HepG2 (cell line): ENCODE measurements at regions not wholly inside any gene's neighbourhood (a gene's known extent, or its start where the extent isn't known, plus 50 kb on each side); places are given as distances from the start of the nearest gene placed in this dataset.

Experiments used
- ADNP ChIP-seq: sonication (generic); formaldehyde crosslinking; IDR thresholded peaks from 2 replicates; pipeline ENCODE4 v1.4.0; 2020; ENCODE audit warnings: missing genetic modification reagents
- BCL6 ChIP-seq: IDR thresholded peaks from 2 replicates; pipeline ENCODE4 v1.6.1; 2016; ENCODE audit warnings: missing genetic modification reagents, missing compliant biosample characterization
- CC2D1A ChIP-seq: sonication (generic); formaldehyde crosslinking; IDR thresholded peaks from 2 replicates; pipeline ENCODE4 v1.8.1; 2023; ENCODE audit warnings: mild to moderate bottlenecking, missing genetic modification reagents
- EZH2 ChIP-seq: conservative IDR thresholded peaks from 2 replicates; pipeline ENCODE4 v1.6.1; 2012; ENCODE audit warnings: mild to moderate bottlenecking, low read depth, low read length, moderate library complexity
- FOXK1 ChIP-seq: sonication (generic); formaldehyde crosslinking; IDR thresholded peaks from 2 replicates; pipeline ENCODE4 v1.4.0; 2020; ENCODE audit warnings: low read depth, missing genetic modification reagents, borderline replicate concordance
- GATAD1 ChIP-seq: IDR thresholded peaks from 2 replicates; pipeline ENCODE4 v1.6.1; 2016; ENCODE audit warnings: missing genetic modification reagents, missing compliant biosample characterization
- HCFC1 ChIP-seq: fragments of 150-350 bp; IDR thresholded peaks from 2 replicates; pipeline ENCODE4 v1.6.1; 2014; ENCODE audit warnings: low read depth, low read length
- KDM6A ChIP-seq: IDR thresholded peaks from 2 replicates; pipeline ENCODE4 v1.6.1; 2016; ENCODE audit warnings: low read depth
- KLF15 ChIP-seq: sonication (generic); formaldehyde crosslinking; IDR thresholded peaks from 2 replicates; pipeline ENCODE4 v1.8.1; 2023; ENCODE audit warnings: borderline replicate concordance, mild to moderate bottlenecking, inconsistent platforms, missing genetic modification reagents, mixed read lengths
- NFE2L2 ChIP-seq: fragments of 150-350 bp; IDR thresholded peaks from 2 replicates; pipeline ENCODE4 v1.6.1; 2014; ENCODE audit warnings: low read length
- NR2F6 ChIP-seq, 2 experiments: IDR thresholded peaks; 2 replicates each; pipeline ENCODE4 v1.6.1; 2016; ENCODE audit warnings: antibody characterized with exemption in 1 of 2, mild to moderate bottlenecking in 1 of 2
- RCOR2 ChIP-seq: IDR thresholded peaks from 2 replicates; pipeline ENCODE4 v1.6.1; 2016; ENCODE audit warnings: missing biosample characterization, missing genetic modification reagents
- SIN3B ChIP-seq: fragments of 150-350 bp; IDR thresholded peaks from 2 replicates; pipeline ENCODE4 v1.6.1; 2014; ENCODE audit warnings: low read length
- TAF15 ChIP-seq: fragments of 200-400 bp; formaldehyde crosslinking; IDR thresholded peaks from one replicate; pipeline ENCODE4 v1.6.1; 2018; ENCODE audit warnings: mild to moderate bottlenecking, low read depth, low read length; ENCODE audit not compliant: poor library complexity, severe bottlenecking
- TCF7L2 ChIP-seq: IDR thresholded peaks from 2 replicates; pipeline ENCODE4 v1.6.1; 2011; ENCODE audit warnings: mild to moderate bottlenecking, low read depth, low read length, moderate library complexity
- ZBTB3 ChIP-seq: sonication (generic); formaldehyde crosslinking; IDR thresholded peaks from 2 replicates; pipeline ENCODE4 v1.4.0; 2020; ENCODE audit warnings: low read depth, mild to moderate bottlenecking, moderate library complexity, missing genetic modification reagents, borderline replicate concordance
- ZNF20 ChIP-seq: sonication (generic); formaldehyde crosslinking; IDR thresholded peaks from 2 replicates; pipeline ENCODE4 v1.4.0; 2020; ENCODE audit warnings: mild to moderate bottlenecking, moderate library complexity, missing genetic modification reagents
- ZNF510 ChIP-seq: sonication (generic); formaldehyde crosslinking; IDR thresholded peaks from 2 replicates; pipeline ENCODE4 v1.4.0; 2020; ENCODE audit warnings: low read depth, mild to moderate bottlenecking, missing genetic modification reagents
- ZNF547 ChIP-seq: sonication (generic); formaldehyde crosslinking; IDR thresholded peaks from 2 replicates; pipeline ENCODE4 v1.5.1; 2020; ENCODE audit warnings: mild to moderate bottlenecking, missing genetic modification reagents
- ZNF709 ChIP-seq: sonication (generic); formaldehyde crosslinking; IDR thresholded peaks from 2 replicates; pipeline ENCODE4 v1.5.0; 2020; ENCODE audit warnings: mild to moderate bottlenecking, missing genetic modification reagents
- TF ChIP-seq, protein P1 (sequence below): sonication (generic); formaldehyde crosslinking; IDR thresholded peaks from 2 replicates; pipeline ENCODE4 v1.5.1; 2020; ENCODE audit warnings: missing genetic modification reagents, mild to moderate bottlenecking, borderline replicate concordance
- TF ChIP-seq, protein P2 (sequence below): sonication (generic); formaldehyde crosslinking; IDR thresholded peaks from 2 replicates; pipeline ENCODE4 v1.4.0; 2020; ENCODE audit warnings: missing genetic modification reagents
- TF ChIP-seq, protein P3 (sequence below): IDR thresholded peaks from 2 replicates; pipeline ENCODE4 v1.6.1; 2016; ENCODE audit warnings: mild to moderate bottlenecking
- TF ChIP-seq, protein P4 (sequence below): sonication (generic); formaldehyde crosslinking; IDR thresholded peaks from 2 replicates; pipeline ENCODE4 v1.4.0; 2020; ENCODE audit warnings: missing genetic modification reagents

DNA sequence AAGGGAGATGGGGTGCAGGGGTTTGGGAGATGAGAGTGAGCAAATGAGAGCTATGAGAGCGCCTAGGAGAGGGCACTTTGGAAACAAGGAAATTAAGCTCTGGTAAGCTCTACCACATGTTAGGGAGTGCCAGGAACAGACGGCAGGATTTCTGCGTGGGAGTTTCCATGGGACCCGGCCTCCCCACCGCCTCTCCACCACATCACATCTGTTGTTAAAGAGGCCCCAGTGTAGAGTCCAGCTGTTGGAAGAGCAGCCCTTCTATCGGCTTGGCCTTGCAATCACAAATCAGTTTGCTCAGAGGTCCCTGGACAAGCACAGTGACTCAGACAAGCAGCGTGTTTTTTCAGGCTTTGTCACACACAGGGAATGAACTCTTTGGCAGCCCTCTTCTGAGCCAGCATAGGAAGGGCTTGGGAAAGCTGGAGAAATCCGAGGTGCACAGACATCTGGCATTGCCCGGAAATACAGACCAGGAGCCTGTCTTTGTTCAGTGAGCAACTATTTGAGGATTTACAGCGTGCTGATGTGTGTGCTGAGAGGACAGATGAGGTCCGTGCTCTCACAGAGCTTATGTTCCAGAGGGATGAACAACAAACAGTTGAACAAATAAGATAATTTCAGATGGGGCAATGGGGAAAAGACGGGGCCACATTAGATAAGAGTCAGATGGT lies 370.6 kb upstream of the PROK2 start (continued):
- TF ChIP-seq HCFC1 (no peak), SIN3B (no peak), RCOR2 (CRISPR knock-in tag) (0 out of 2 replicates have a peak, but pooled peaks have one; percentile 46), ZNF510 (no peak), KLF15 (CRISPR knock-in tag) (no peak), NR2F6 (IDR thresholded peaks at IDR 0.05) (no peak), NR2F6 (CRISPR knock-in tag; IDR thresholded peaks at IDR 0.05) (no peak), ZBTB3 (CRISPR knock-in tag) (no peak), TAF15 (no peak), KDM6A (CRISPR knock-in tag) (no peak), ZNF20 (CRISPR knock-in tag) (no peak), ZNF709 (CRISPR knock-in tag) (no peak), TCF7L2 (no peak), NFE2L2 (no peak), BCL6 (CRISPR knock-in tag) (peak; percentile 28; the same call in 1 of the 2 replicates), ADNP (CRISPR knock-in tag) (no peak), FOXK1 (CRISPR knock-in tag) (no peak), EZH2 (no peak), CC2D1A (CRISPR knock-in tag) (no peak), GATAD1 (CRISPR knock-in tag) (0 out of 2 replicates have a peak, but pooled peaks have one; percentile 56), ZNF547 (CRISPR knock-in tag) (no peak)
- TF ChIP-seq, protein P1, sequence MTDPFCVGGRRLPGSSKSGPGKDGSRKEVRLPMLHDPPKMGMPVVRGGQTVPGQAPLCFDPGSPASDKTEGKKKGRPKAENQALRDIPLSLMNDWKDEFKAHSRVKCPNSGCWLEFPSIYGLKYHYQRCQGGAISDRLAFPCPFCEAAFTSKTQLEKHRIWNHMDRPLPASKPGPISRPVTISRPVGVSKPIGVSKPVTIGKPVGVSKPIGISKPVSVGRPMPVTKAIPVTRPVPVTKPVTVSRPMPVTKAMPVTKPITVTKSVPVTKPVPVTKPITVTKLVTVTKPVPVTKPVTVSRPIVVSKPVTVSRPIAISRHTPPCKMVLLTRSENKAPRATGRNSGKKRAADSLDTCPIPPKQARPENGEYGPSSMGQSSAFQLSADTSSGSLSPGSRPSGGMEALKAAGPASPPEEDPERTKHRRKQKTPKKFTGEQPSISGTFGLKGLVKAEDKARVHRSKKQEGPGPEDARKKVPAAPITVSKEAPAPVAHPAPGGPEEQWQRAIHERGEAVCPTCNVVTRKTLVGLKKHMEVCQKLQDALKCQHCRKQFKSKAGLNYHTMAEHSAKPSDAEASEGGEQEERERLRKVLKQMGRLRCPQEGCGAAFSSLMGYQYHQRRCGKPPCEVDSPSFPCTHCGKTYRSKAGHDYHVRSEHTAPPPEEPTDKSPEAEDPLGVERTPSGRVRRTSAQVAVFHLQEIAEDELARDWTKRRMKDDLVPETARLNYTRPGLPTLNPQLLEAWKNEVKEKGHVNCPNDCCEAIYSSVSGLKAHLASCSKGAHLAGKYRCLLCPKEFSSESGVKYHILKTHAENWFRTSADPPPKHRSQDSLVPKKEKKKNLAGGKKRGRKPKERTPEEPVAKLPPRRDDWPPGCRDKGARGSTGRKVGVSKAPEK (CRISPR knock-in tag): peak; percentile 79; the same call in 1 of the 2 replicates
- TF ChIP-seq, protein P2, sequence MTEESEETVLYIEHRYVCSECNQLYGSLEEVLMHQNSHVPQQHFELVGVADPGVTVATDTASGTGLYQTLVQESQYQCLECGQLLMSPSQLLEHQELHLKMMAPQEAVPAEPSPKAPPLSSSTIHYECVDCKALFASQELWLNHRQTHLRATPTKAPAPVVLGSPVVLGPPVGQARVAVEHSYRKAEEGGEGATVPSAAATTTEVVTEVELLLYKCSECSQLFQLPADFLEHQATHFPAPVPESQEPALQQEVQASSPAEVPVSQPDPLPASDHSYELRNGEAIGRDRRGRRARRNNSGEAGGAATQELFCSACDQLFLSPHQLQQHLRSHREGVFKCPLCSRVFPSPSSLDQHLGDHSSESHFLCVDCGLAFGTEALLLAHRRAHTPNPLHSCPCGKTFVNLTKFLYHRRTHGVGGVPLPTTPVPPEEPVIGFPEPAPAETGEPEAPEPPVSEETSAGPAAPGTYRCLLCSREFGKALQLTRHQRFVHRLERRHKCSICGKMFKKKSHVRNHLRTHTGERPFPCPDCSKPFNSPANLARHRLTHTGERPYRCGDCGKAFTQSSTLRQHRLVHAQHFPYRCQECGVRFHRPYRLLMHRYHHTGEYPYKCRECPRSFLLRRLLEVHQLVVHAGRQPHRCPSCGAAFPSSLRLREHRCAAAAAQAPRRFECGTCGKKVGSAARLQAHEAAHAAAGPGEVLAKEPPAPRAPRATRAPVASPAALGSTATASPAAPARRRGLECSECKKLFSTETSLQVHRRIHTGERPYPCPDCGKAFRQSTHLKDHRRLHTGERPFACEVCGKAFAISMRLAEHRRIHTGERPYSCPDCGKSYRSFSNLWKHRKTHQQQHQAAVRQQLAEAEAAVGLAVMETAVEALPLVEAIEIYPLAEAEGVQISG (CRISPR knock-in tag): peak; percentile 45
- TF ChIP-seq, protein P3, sequence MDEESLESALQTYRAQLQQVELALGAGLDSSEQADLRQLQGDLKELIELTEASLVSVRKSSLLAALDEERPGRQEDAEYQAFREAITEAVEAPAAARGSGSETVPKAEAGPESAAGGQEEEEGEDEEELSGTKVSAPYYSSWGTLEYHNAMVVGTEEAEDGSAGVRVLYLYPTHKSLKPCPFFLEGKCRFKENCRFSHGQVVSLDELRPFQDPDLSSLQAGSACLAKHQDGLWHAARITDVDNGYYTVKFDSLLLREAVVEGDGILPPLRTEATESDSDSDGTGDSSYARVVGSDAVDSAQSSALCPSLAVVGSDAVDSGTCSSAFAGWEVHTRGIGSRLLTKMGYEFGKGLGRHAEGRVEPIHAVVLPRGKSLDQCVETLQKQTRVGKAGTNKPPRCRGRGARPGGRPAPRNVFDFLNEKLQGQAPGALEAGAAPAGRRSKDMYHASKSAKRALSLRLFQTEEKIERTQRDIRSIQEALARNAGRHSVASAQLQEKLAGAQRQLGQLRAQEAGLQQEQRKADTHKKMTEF (CRISPR knock-in tag): 0 out of 2 replicates have a peak, but pooled peaks have one; percentile 49
- TF ChIP-seq, protein P4, sequence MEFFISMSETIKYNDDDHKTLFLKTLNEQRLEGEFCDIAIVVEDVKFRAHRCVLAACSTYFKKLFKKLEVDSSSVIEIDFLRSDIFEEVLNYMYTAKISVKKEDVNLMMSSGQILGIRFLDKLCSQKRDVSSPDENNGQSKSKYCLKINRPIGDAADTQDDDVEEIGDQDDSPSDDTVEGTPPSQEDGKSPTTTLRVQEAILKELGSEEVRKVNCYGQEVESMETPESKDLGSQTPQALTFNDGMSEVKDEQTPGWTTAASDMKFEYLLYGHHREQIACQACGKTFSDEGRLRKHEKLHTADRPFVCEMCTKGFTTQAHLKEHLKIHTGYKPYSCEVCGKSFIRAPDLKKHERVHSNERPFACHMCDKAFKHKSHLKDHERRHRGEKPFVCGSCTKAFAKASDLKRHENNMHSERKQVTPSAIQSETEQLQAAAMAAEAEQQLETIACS (CRISPR knock-in tag): no peak
